A549 (cell line): ENCODE measurements at regions not wholly inside any gene's neighbourhood (a gene's known extent, or its start where the extent isn't known, plus 50 kb on each side); places are given as distances from the start of the nearest gene placed in this dataset.
A peak's percentile ranks its signal among the peaks of the same experiment; 100 is the strongest.

Experiments used
- ATAC-seq, 2 experiments: fragments of 200-7000 bp in 1 of 2; fragments of >200 bp in 1 of 2; cut with Nextera tagmentation in 1 of 2; cut with Tn5 transposase in 1 of 2; 3 replicates each; pipeline versions ENCODE4 v1.8.0 to v1.9.1; 2018 to 2020; ENCODE audit warnings: mild to moderate bottlenecking in 1 of 2, moderate library complexity in 1 of 2
- CTCF ChIA-PET: fragments of 300-600 bp; sonication (Branson Sonifier 250); formaldehyde crosslinking; extraction: SDS; loops from one replicate; lab custom pipeline; 2021; ENCODE audit warnings: antibody characterized with exemption, inconsistent platforms; lab: Yijun Ruan, JAX
- POLR2A ChIA-PET: fragments of 350-600 bp; formaldehyde crosslinking; extraction: SDS; loops from one replicate; lab custom pipeline; 2021; ENCODE audit warnings: antibody characterized with exemption, inconsistent platforms; lab: Yijun Ruan, JAX
- DNase-seq, 2 experiments: peaks; one replicate each; pipeline versions ENCODE4 v3.0.0 to v3.0.0-alpha.2; 2011 to 2016; ENCODE audit warnings: low read depth in 1 of 2, low spot score in 1 of 2
- FAIRE-seq: peaks from 2 replicates; lab custom pipeline; 2011; peaks lifted over from hg19 to GRCh38; lab: Jason Lieb, UNC
- H3K27ac ChIP-seq, 2 experiments: fragments of >200 bp; sonication (Bioruptor Twin); formaldehyde crosslinking; 3 replicates each; pipeline ENCODE4 v1.5.1; 2016 to 2017
- H3K4me1 ChIP-seq: fragments of >200 bp; sonication (Bioruptor Twin); formaldehyde crosslinking; 3 replicates; pipeline ENCODE4 v1.6.1; 2016
- H3K4me2 ChIP-seq: fragments of >200 bp; sonication (Bioruptor Twin); formaldehyde crosslinking; 3 replicates; pipeline ENCODE4 v1.6.1; 2016
- H3K4me3 ChIP-seq: fragments of >200 bp; sonication (Bioruptor Twin); formaldehyde crosslinking; 3 replicates; pipeline ENCODE4 v1.5.1; 2016
- H3K9me3 ChIP-seq: fragments of >200 bp; sonication (Bioruptor Twin); formaldehyde crosslinking; 3 replicates; pipeline ENCODE4 v1.6.1; 2016
- CBX2 ChIP-seq: fragments of 200-600 bp; sonication (generic); IDR thresholded peaks from 2 replicates; pipeline ENCODE4 v1.6.1; 2016; ENCODE audit warnings: low read depth, mild to moderate bottlenecking, borderline replicate concordance
- CHD4 ChIP-seq: fragments of 200-600 bp; sonication (generic); IDR thresholded peaks from 2 replicates; pipeline ENCODE4 v1.6.1; 2016; ENCODE audit warnings: antibody characterized with exemption, mild to moderate bottlenecking, borderline replicate concordance
- CTCF ChIP-seq: fragments of >200 bp; sonication (Bioruptor Twin); formaldehyde crosslinking; IDR thresholded peaks from 3 replicates; pipeline ENCODE4 v1.5.1; 2016
- EHMT2 ChIP-seq: fragments of 200-600 bp; sonication (generic); IDR thresholded peaks from 2 replicates; pipeline ENCODE4 v1.6.1; 2016; ENCODE audit warnings: antibody characterized with exemption, low read depth, mild to moderate bottlenecking, moderate library complexity
- EP300 ChIP-seq, 2 experiments: fragments of >200 bp; sonication (Bioruptor Twin); formaldehyde crosslinking; IDR thresholded peaks; 2 replicates in 1 of 2; 3 replicates in 1 of 2; pipeline ENCODE4 v1.6.1; 2016 to 2017
- FOSL2 ChIP-seq, 2 experiments: fragments of 450-650 bp in 1 of 2; fragments of >200 bp in 1 of 2; sonication (Bioruptor Twin) in 1 of 2; formaldehyde crosslinking; IDR thresholded peaks; 2 replicates each; pipeline versions ENCODE4 v1.5.0 to v1.6.1; 2016 to 2020; ENCODE audit warnings: mild to moderate bottlenecking in 1 of 2, moderate library complexity in 1 of 2
- GATA3 ChIP-seq: IDR thresholded peaks from 2 replicates; pipeline ENCODE4 v1.6.1; 2012; ENCODE audit warnings: borderline replicate concordance
- HDAC2 ChIP-seq: fragments of 200-600 bp; sonication (generic); IDR thresholded peaks from 2 replicates; pipeline ENCODE4 v1.6.1; 2016
- HES2 ChIP-seq: fragments of >200 bp; sonication (Bioruptor Twin); formaldehyde crosslinking; IDR thresholded peaks from 2 replicates; pipeline ENCODE4 v1.6.1; 2016
- HMGXB4 ChIP-seq: fragments of 250-450 bp; sonication (Bioruptor Pico); IDR thresholded peaks from 2 replicates; pipeline ENCODE4 v1.5.0; 2021; ENCODE audit warnings: mild to moderate bottlenecking, moderate library complexity, borderline replicate concordance
- HOXB13 ChIP-seq: fragments of 250-450 bp; sonication (Bioruptor Pico); IDR thresholded peaks from 2 replicates; pipeline ENCODE4 v1.5.0; 2020; ENCODE audit warnings: low read depth, mild to moderate bottlenecking, moderate library complexity
- JUN ChIP-seq, 2 experiments: fragments of >200 bp; sonication (Bioruptor Twin); formaldehyde crosslinking; IDR thresholded peaks; 2 replicates in 1 of 2; 3 replicates in 1 of 2; pipeline ENCODE4 v1.6.1; 2016 to 2017
- KDM1A ChIP-seq: fragments of 200-600 bp; sonication (generic); IDR thresholded peaks from 2 replicates; pipeline ENCODE4 v1.6.1; 2016; ENCODE audit warnings: low read depth, mild to moderate bottlenecking
- KDM5A ChIP-seq: fragments of 200-600 bp; sonication (generic); IDR thresholded peaks from 2 replicates; pipeline ENCODE4 v1.6.1; 2016; ENCODE audit warnings: antibody characterized with exemption, mild to moderate bottlenecking
- MAFK ChIP-seq: fragments of 450-650 bp; IDR thresholded peaks from 2 replicates; pipeline ENCODE4 v1.6.1; 2014; ENCODE audit not compliant: partially characterized antibody
- MAX ChIP-seq: IDR thresholded peaks from 2 replicates; pipeline ENCODE4 v1.6.1; 2012
- MYC ChIP-seq: IDR thresholded peaks from 2 replicates; pipeline ENCODE4 v1.6.1; 2012; ENCODE audit warnings: mild to moderate bottlenecking, inconsistent platforms, low read length, improper control_type of control experiment, borderline replicate concordance
- POLR2A ChIP-seq: IDR thresholded peaks from 2 replicates; pipeline ENCODE4 v1.6.1; 2012; ENCODE audit warnings: mild to moderate bottlenecking, low read length
- POLR2AphosphoS2 ChIP-seq: conservative IDR thresholded peaks from 2 replicates; pipeline ENCODE4 v1.6.1; 2012; ENCODE audit warnings: low read length, improper control_type of control experiment, inconsistent platforms
- RAD21 ChIP-seq, 2 experiments: fragments of >200 bp in 1 of 2; sonication (Bioruptor Twin) in 1 of 2; formaldehyde crosslinking in 1 of 2; IDR thresholded peaks in 1 of 2; conservative IDR thresholded peaks in 1 of 2; 2 replicates in 1 of 2; 3 replicates in 1 of 2; pipeline ENCODE4 v1.6.1; 2012 to 2018; ENCODE audit warnings: inconsistent platforms in 1 of 2
- RNF2 ChIP-seq: fragments of 200-600 bp; sonication (generic); IDR thresholded peaks from 2 replicates; pipeline ENCODE4 v1.6.1; 2016; ENCODE audit warnings: low read depth, mild to moderate bottlenecking, antibody characterized with exemption, moderate library complexity, borderline replicate concordance
- SREBF2 ChIP-seq: fragments of 450-650 bp; IDR thresholded peaks from 2 replicates; pipeline ENCODE4 v1.6.1; 2014; ENCODE audit warnings: mild to moderate bottlenecking, moderate library complexity
- ZC3H11A ChIP-seq: fragments of 450-650 bp; IDR thresholded peaks from 2 replicates; pipeline ENCODE4 v1.6.1; 2014; ENCODE audit warnings: antibody characterized with exemption, mild to moderate bottlenecking
- WGBS: methylation state at CpG from one replicate; pipeline ENCODE4 v1.1.6; 2017; ENCODE audit errors: missing lambda C conversion rate; 5-methylcytosine and 5-hydroxymethylcytosine counted together

GRCh38 chr15:57861815-57862586 is 155.5 kb downstream of the POLR2M start:
- DNase-seq = no peak
- WGBS = 27% methylated on average over 6 of the region's 6 CpGs
- TF ChIP-seq POLR2AphosphoS2 (no peak), POLR2A (no peak), EHMT2 (no peak), MAFK (peak; percentile 91), FOSL2 (IDR thresholded peaks at IDR 0.05) (no peak), FOSL2 (CRISPR knock-in tag; IDR thresholded peaks at IDR 0.05) (peak; percentile 21; the same call in 1 of the 2 replicates), HES2 (no peak), GATA3 (no peak)

GRCh38 chr15:57862761-57863160 is 156.2 kb downstream of the POLR2M start:
- ChIA-PET POLR2A (no interaction called here), CTCF (interaction anchor here (0.8 to 10.0 kb wide), 10 partner anchors 9 to 319 kb away, joined by 3 to 126 read pairs (median 4); no protein-coding TSS in a partner anchor)
- no peaks in the 10 kb centered on the region for H3K9me3 ChIP-seq
- DNase-seq (no peak), FAIRE-seq (no peak), ATAC-seq (no peak)
- no peak for TF ChIP-seq ZC3H11A
- TF ChIP-seq CBX2 = no peak
- TF ChIP-seq MAX = no peak
- TF ChIP-seq CHD4 = no peak
- TF ChIP-seq JUN (IDR thresholded peaks at IDR 0.05) = no peak
- TF ChIP-seq HDAC2 = no peak
- no peak for TF ChIP-seq RNF2
- TF ChIP-seq KDM1A = no peak
- no peak for TF ChIP-seq HOXB13 (CRISPR knock-in tag)
- no peak for TF ChIP-seq MYC
- TF ChIP-seq EP300 (IDR thresholded peaks at IDR 0.05) = no peak
- no peak overlapping the region for H3K4me3 ChIP-seq
- WGBS = 38% methylated on average over 6 of the region's 6 CpGs
- no peaks in the 10 kb centered on the region for H3K4me1 ChIP-seq
- H3K27ac ChIP-seq = no peak overlapping the region
- no peak overlapping the region for H3K4me2 ChIP-seq

More at GRCh38 chr15:57861815-57862586, 155.5 kb downstream of the POLR2M start:
- no peak overlapping the region for H3K27ac ChIP-seq
- ATAC-seq = no peak
- POLR2A ChIA-PET = no interaction called here
- CTCF ChIA-PET = interaction anchor here (0.5 to 10.0 kb wide), 56 partner anchors 10 to 1357 kb away, joined by 3 to 126 read pairs (median 4); no protein-coding TSS in a partner anchor
- no peaks in the 10 kb centered on the region for H3K9me3 ChIP-seq
- no peak overlapping the region for H3K4me3 ChIP-seq
- H3K4me1 ChIP-seq = no peaks in the 10 kb centered on the region
- FAIRE-seq = no peak
- no peak overlapping the region for H3K4me2 ChIP-seq

- peak in 1 of 2 experiments; percentile 13 for DNase-seq
- POLR2A ChIA-PET = no interaction called here
- no peak overlapping the region for H3K4me2 ChIP-seq
- 12% methylated on average over 3 of the region's 3 CpGs for WGBS
- TF ChIP-seq CHD4 = no peak
- TF ChIP-seq HMGXB4 (CRISPR knock-in tag) = no peak
- TF ChIP-seq RAD21 (conservative IDR thresholded peaks at IDR 0.05 in 1 of 2, IDR thresholded peaks at IDR 0.05 in 1 of 2) = peak in 1 of 2 experiments; percentile 25; a peak in 1 of 5 replicates
- no peak for TF ChIP-seq CBX2
- peak; percentile 18; the same call in 2 of the 3 replicates for TF ChIP-seq CTCF
- TF ChIP-seq POLR2AphosphoS2 = no peak
- no peak for TF ChIP-seq KDM5A
- no peak for TF ChIP-seq MAFK
- TF ChIP-seq SREBF2 = no peak
- TF ChIP-seq, all 56 proteins: peak for 2
- peak in 1 of 2 experiments; percentile 50; a peak in 2 of 6 replicates for ATAC-seq
- FAIRE-seq = no peak
- H3K9me3 ChIP-seq = 0 out of 3 replicates have a peak, but pooled peaks cover 4% of the 10 kb centered on the region
- H3K4me3 ChIP-seq = no peak overlapping the region
- no peaks in the 10 kb centered on the region for H3K4me1 ChIP-seq
- CTCF ChIA-PET = interaction anchor here (0.6 to 3.7 kb wide), 29 partner anchors 8 to 1760 kb away, joined by 3 to 27 read pairs (median 4); partner anchors contain the start of gene ALDH1A2
- H3K27ac ChIP-seq = no peak overlapping the region
Observed at GRCh38 chr15:57865294-57865693, 158.8 kb downstream of the POLR2M start.
